Fibroblast of villous mesenchyme (primary cell): ENCODE measurements at regions not wholly inside any gene's neighbourhood (a gene's known extent, or its start where the extent isn't known, plus 50 kb on each side); places are given as distances from the start of the nearest gene placed in this dataset.

Experiments used
- DNase-seq: peaks from one replicate; pipeline ENCODE4 v3.0.0-alpha.2; 2010; ENCODE audit warnings: low read depth
- H3K4me3 ChIP-seq: 2 replicates; pipeline ENCODE4 v1.5.1; 2011; ENCODE audit warnings: low read depth, mild to moderate bottlenecking, low read length
- CTCF ChIP-seq: IDR thresholded peaks from 2 replicates; pipeline ENCODE4 v1.5.1; 2012; ENCODE audit warnings: low read depth, mild to moderate bottlenecking, low read length; ENCODE audit not compliant: insufficient read depth

GRCh38 chr4:11768251-11768972 lies 339.7 kb upstream of the HS3ST1 start:
- DNase-seq, result no peak
- TF ChIP-seq CTCF, result no peak
- no peak overlapping the region for H3K4me3 ChIP-seq

- H3K4me3 ChIP-seq, result no peak overlapping the region
- TF ChIP-seq CTCF, result peak; percentile 70
- DNase-seq, result peak; percentile 31
Measured at GRCh38 chr4:11765849-11766453, 337.3 kb upstream of the HS3ST1 start.

- peak; percentile 55 for DNase-seq
- TF ChIP-seq CTCF, result no peak
Measured at GRCh38 chr4:11748164-11748872, 319.6 kb upstream of the HS3ST1 start.

GRCh38 chr4:11746734-11747133 lies 318.0 kb upstream of the HS3ST1 start:
- no peak for TF ChIP-seq CTCF
- DNase-seq, result peak; percentile 27
- no peak overlapping the region for H3K4me3 ChIP-seq

More at GRCh38 chr4:11748164-11748872, 319.6 kb upstream of the HS3ST1 start:
- H3K4me3 ChIP-seq, result no peak overlapping the region

GRCh38 chr4:11743976-11744375 lies 315.3 kb upstream of the HS3ST1 start:
- no peak overlapping the region for H3K4me3 ChIP-seq
- no peak for DNase-seq
- no peak for TF ChIP-seq CTCF

- H3K4me3 ChIP-seq, result no peak overlapping the region
- DNase-seq, result peak; percentile 27
- no peak for TF ChIP-seq CTCF
Measured at GRCh38 chr4:11743236-11743635, 314.5 kb upstream of the HS3ST1 start.
